ENCODE measurements at regions not wholly inside any gene's neighbourhood (a gene's known extent, or its start where the extent isn't known, plus 50 kb on each side); places are given as distances from the start of the nearest gene placed in this dataset.
"Not testable (repeated sequence)": the region's sequence is repeated elsewhere in the genome, so short reads cannot be mapped to it uniquely, and the experiment has no call there.

DNA sequence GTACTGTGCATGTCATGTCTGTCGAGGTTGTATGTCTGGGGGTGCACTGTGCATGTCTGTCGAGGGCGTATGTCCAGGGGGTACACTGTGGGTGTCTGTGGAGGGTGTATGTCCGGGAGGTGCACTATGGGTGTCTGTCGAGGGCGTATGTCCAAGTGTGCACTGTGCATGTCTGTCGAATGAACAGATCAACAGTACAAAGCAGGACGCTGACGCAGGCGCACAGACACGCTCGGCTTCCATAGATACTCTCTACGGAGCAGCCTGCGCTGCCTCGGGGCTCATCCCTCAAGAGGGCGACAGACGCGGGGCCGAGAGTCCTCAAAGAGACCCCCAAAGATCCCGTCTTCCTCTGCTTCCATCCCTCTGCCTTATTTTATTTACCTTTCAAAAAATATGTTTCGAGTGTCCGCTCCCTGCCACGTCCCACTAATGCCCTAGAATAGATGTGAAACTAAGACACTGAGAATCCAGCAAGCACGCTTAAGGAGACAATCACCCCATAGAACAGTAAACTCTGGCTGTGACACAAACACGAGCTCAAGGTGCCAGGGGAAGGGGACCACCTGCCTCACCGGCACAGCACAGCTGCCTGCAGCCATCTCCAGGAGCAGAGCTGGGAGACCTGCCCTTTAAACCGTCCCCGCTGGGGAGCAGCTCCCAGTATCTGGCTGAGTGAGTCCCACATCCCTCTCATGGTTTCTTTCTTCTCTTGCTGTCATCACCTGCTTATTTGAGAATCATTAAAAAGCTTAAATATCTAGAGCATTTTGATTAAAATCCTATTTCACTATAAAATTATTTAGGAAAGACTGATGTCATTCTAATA is 250.5 kb upstream of the MYT1L start:
- H3K4me1 Mint-ChIP-seq (ENCODE audit: unreplicated experiment): no peaks in the 10 kb centered on the region
- H3K4me3 Mint-ChIP-seq (ENCODE audit: unreplicated experiment): no peak overlapping the region
- H3K36me3 Mint-ChIP-seq (ENCODE audit: low read depth, unreplicated experiment): no peaks in the 10 kb centered on the region
- DNase-seq (ENCODE audit: low spot score): no peak
- no peaks in the 10 kb centered on the region for H3K27me3 Mint-ChIP-seq (ENCODE audit: unreplicated experiment)
- H3K27ac Mint-ChIP-seq (ENCODE audit: unreplicated experiment): no peak overlapping the region
- no peaks in the 10 kb centered on the region for H3K9me3 Mint-ChIP-seq (ENCODE audit: unreplicated experiment)
- TF ChIP-seq, protein P1, sequence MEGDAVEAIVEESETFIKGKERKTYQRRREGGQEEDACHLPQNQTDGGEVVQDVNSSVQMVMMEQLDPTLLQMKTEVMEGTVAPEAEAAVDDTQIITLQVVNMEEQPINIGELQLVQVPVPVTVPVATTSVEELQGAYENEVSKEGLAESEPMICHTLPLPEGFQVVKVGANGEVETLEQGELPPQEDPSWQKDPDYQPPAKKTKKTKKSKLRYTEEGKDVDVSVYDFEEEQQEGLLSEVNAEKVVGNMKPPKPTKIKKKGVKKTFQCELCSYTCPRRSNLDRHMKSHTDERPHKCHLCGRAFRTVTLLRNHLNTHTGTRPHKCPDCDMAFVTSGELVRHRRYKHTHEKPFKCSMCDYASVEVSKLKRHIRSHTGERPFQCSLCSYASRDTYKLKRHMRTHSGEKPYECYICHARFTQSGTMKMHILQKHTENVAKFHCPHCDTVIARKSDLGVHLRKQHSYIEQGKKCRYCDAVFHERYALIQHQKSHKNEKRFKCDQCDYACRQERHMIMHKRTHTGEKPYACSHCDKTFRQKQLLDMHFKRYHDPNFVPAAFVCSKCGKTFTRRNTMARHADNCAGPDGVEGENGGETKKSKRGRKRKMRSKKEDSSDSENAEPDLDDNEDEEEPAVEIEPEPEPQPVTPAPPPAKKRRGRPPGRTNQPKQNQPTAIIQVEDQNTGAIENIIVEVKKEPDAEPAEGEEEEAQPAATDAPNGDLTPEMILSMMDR (IDR thresholded peaks at IDR 0.05; ENCODE audit: unreplicated experiment): no peak

DNA sequence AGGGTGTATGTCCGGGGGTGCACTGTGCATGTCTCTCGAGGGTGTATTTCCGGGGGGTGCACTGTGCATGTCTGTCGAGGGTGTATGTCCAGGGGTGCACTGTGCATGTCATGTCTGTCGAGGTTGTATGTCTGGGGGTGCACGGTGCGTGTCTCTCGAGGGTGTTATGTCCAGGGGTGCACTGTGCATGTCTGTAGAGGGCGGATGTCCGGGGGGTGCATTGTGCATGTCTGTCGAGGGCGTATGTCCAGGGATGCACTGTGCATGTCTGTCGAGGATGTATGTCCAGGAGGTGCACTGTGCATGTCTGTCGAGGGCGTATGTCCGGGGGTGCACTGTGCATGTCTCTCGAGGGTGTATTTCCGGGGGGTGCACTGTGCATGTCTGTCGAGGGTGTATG is 249.8 kb upstream of the MYT1L start:
- not testable (repeated sequence) for H3K9me3 Mint-ChIP-seq (ENCODE audit: unreplicated experiment); H3K36me3 Mint-ChIP-seq (ENCODE audit: low read depth, unreplicated experiment); DNase-seq (ENCODE audit: low spot score); H3K4me1 Mint-ChIP-seq (ENCODE audit: unreplicated experiment); H3K27me3 Mint-ChIP-seq (ENCODE audit: unreplicated experiment); H3K4me3 Mint-ChIP-seq (ENCODE audit: unreplicated experiment); H3K27ac Mint-ChIP-seq (ENCODE audit: unreplicated experiment)

DNA sequence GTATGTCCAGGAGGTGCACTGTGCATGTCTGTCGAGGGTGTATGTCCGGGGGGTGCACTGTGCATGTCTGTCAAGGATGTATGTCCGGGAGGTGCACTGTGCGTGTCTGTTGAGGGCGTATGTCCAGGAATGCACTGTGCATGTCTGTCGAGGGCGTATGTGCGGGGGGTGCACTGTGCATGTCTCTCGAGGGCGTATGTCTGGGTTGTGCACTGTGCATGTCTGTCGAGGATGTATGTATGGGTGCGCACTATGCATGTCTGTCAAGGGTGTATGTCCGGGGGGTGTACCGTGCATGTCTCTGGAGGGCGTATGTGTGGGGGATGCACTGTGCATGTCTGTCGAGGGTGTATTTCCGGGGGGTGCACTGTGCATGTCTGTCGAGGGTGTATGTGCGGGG is 249.3 kb upstream of the MYT1L start:
- Mint-ChIP-seq H3K4me3 (ENCODE audit: unreplicated experiment) (no peak overlapping the region), H3K27me3 (ENCODE audit: unreplicated experiment) (peaks cover under 1% of the 10 kb centered on the region), H3K9me3 (ENCODE audit: unreplicated experiment) (no peaks in the 10 kb centered on the region), H3K4me1 (ENCODE audit: unreplicated experiment) (no peaks in the 10 kb centered on the region), H3K27ac (ENCODE audit: unreplicated experiment) (no peak overlapping the region), H3K36me3 (ENCODE audit: low read depth, unreplicated experiment) (no peaks in the 10 kb centered on the region)
- DNase-seq (ENCODE audit: low spot score): no peak
- TF ChIP-seq, protein P1 (IDR thresholded peaks at IDR 0.05; ENCODE audit: unreplicated experiment): no peak

DNA sequence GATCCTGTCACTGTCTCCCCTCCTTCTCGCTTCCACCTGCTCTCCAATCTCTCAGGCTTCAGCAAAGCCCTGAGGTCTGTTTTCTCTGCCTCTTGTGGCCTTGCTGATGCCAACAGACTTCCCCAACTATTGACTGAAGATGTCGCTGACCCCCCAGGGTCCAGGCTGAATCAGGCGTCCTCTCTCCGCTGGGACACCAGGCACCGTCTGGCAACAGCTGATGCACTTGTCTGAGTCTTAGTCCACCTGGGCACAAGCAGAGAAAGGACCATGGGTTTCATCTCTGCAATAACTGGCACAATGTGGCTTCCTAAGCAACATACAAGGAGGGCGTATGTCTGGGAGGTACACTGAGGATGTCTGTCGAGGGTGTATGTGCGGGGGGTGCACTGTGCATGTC is 248.7 kb upstream of the MYT1L start:
- TF ChIP-seq, protein P1 (IDR thresholded peaks at IDR 0.05; ENCODE audit: unreplicated experiment): no peak
- no peak for DNase-seq (ENCODE audit: low spot score)
- Mint-ChIP-seq H3K27ac (ENCODE audit: unreplicated experiment) (no peak overlapping the region), H3K4me1 (ENCODE audit: unreplicated experiment) (no peaks in the 10 kb centered on the region), H3K9me3 (ENCODE audit: unreplicated experiment) (no peaks in the 10 kb centered on the region), H3K36me3 (ENCODE audit: low read depth, unreplicated experiment) (no peaks in the 10 kb centered on the region), H3K4me3 (ENCODE audit: unreplicated experiment) (no peak overlapping the region), H3K27me3 (ENCODE audit: unreplicated experiment) (peaks cover 3% of the 10 kb centered on the region)

DNA sequence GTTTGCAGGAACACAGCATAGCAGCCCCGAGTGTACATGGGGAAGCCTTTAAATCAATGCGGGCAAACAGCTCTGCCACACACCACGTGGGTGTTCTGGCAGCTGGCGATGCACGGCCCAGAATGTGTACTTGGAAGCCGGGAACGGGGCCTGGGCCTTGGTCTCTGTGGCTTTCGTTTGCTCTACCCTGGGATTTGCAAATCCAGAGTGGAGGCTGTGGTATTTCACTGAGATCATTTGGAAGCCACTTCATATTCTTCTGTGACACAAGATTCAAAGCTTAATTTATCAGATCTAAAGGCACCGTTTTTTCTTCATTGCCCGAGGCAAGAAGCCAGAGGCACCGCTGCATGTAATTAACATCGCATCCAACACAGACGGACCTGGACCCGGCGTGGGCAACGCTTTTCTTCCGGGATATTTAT is 246.3 kb upstream of the MYT1L start:
- H3K27me3 Mint-ChIP-seq (ENCODE audit: unreplicated experiment): peaks cover 3% of the 10 kb centered on the region
- no peak overlapping the region for H3K4me3 Mint-ChIP-seq (ENCODE audit: unreplicated experiment)
- H3K27ac Mint-ChIP-seq (ENCODE audit: unreplicated experiment): no peak overlapping the region
- TF ChIP-seq, protein P1 (IDR thresholded peaks at IDR 0.05; ENCODE audit: unreplicated experiment): no peak
- H3K4me1 Mint-ChIP-seq (ENCODE audit: unreplicated experiment): no peaks in the 10 kb centered on the region
- H3K9me3 Mint-ChIP-seq (ENCODE audit: unreplicated experiment): no peaks in the 10 kb centered on the region
- no peak for DNase-seq (ENCODE audit: low spot score)
- H3K36me3 Mint-ChIP-seq (ENCODE audit: low read depth, unreplicated experiment): no peaks in the 10 kb centered on the region

All from endothelial cell (in vitro differentiated cells).